Activated effector memory CD4-positive, alpha-beta T cell treated with anti-CD3 and anti-CD28 coated beads, Interleukin-2, amount 50 U/mL, for 16 hours (primary cell): ENCODE measurements at regions not wholly inside any gene's neighbourhood (a gene's known extent, or its start where the extent isn't known, plus 50 kb on each side); places are given as distances from the start of the nearest gene placed in this dataset.

Experiments used
- DNase-seq: peaks from one replicate; pipeline ENCODE4 v3.0.0-alpha.2; 2020

- no peak for DNase-seq
Observed at GRCh38 chr15:89399238-89400115, 64.9 kb upstream of the POLG start.

- no peak for DNase-seq
Observed at GRCh38 chr15:89398896-89399237, 64.2 kb upstream of the POLG start.

GRCh38 chr15:89397653-89398023 lies 63.0 kb upstream of the POLG start:
- no peak for DNase-seq

- no peak for DNase-seq
Observed at GRCh38 chr15:89396723-89397652, 62.4 kb upstream of the POLG start.

- DNase-seq, result no peak
Observed at GRCh38 chr15:89395996-89396395, 61.4 kb upstream of the POLG start.

GRCh38 chr15:89395461-89395871 lies 60.8 kb upstream of the POLG start:
- DNase-seq, result no peak

- no peak for DNase-seq
Observed at GRCh38 chr15:89395031-89395430, 60.4 kb upstream of the POLG start.

- no peak for DNase-seq
Observed at GRCh38 chr15:89393056-89393455, 58.4 kb upstream of the POLG start.

GRCh38 chr15:89391685-89392257 lies 57.1 kb upstream of the POLG start:
- DNase-seq, result no peak

- DNase-seq, result no peak
Observed at GRCh38 chr15:89389841-89390603, 55.4 kb upstream of the POLG start.

GRCh38 chr15:89387140-89387903 lies 52.7 kb upstream of the POLG start:
- no peak for DNase-seq

- no peak for DNase-seq
Observed at GRCh38 chr15:89385596-89386331, 51.1 kb upstream of the POLG start.
